ENCODE measurements at regions not wholly inside any gene's neighbourhood (a gene's known extent, or its start where the extent isn't known, plus 50 kb on each side); places are given as distances from the start of the nearest gene placed in this dataset.
A peak's percentile ranks its signal among the peaks of the same experiment; 100 is the strongest.

DNA sequence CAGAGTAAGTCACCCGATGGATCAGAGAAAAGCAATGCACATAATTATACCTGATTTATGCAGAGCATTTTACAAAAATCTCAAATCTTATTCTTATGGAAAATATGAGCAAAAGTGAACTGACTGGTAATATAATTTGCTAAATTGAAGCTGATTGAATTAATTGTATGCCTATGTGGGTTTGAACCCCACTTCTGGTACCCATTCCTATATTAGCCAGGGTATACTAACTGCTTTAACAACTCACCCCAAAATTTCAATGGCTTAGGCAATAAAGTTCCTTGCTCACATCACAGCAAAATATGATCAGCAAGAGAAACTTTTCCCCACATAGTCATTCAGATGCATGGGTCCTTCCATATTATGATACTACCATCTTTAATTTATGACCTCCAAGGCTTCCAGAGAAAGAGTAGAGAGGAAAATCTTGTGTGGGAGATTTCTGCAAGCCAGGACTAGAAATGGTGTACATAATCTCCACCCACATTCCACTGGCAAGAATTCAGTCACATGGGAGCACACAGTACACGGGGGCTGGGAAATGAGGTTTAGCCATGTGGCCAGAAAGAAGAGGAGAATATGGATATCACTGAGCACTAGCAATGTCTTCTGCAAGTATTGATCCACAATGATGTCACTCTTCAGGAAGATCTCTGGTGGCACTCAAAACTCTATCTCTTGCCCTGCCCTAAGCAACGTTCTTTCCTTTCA lies 640.7 kb downstream of the BCOR start:
- no peak for FAIRE-seq
- intact Hi-C loops (cut with micrococcal nuclease): no loop called here

More for the DNA sequence above, 640.7 kb downstream of the BCOR start:
- Histone ChIP-seq H3K4me1 (replicated peaks in 1 of 2; ENCODE audit: control insufficient read depth in 2 of 2, insufficient read depth in 2 of 2, low read length in 2 of 2) (no peaks in the 10 kb centered on the region), H3K9me1 (ENCODE audit: control insufficient read depth, insufficient read depth, low read length) (no peaks in the 10 kb centered on the region), H4K20me1 (replicated peaks; ENCODE audit: control insufficient read depth, insufficient read depth, low read length) (no peaks in the 10 kb centered on the region), H3K79me2 (ENCODE audit: control insufficient read depth, insufficient read depth, low read length) (no peaks in the 10 kb centered on the region), H3K27me3 (ENCODE audit: control insufficient read depth in 2 of 2, insufficient read depth in 2 of 2, low read length in 2 of 2) (no peaks in the 10 kb centered on the region), H3K27ac (ENCODE audit: extremely low read depth, low read depth, low read length) (no peak overlapping the region), H3K9ac (ENCODE audit: insufficient read depth in 1 of 2, low read depth in 2 of 2, low read length in 2 of 2) (no peak overlapping the region), H3K9me3 (replicated peaks; ENCODE audit: control insufficient read depth, insufficient read depth, low read depth, low read length) (no peaks in the 10 kb centered on the region; the same call in 1 of the 2 replicates), H3K4me3 (no peak overlapping the region), H2AFZ (ENCODE audit: low read depth, low read length) (no peak overlapping the region), H3K36me3 (ENCODE audit: control insufficient read depth, insufficient read depth, low read length) (no peaks in the 10 kb centered on the region), H3K4me2 (ENCODE audit: insufficient read depth, low read length) (no peak overlapping the region)
- DNase-seq (ENCODE audit: extremely low read depth in 1 of 4, low spot score in 3 of 4): no peak
- ChIA-PET CTCF (ENCODE audit: low intra/inter-chr PET ratio) (no interaction called here), POLR2A (no interaction called here)
- 13% methylated on average over 3 of the region's 3 CpGs for WGBS (ENCODE audit: insufficient coverage, low coverage, missing lambda C conversion rate)
- no peak for ATAC-seq
- BruUV-seq (replicated peaks): no TSS peak
- in situ Hi-C loops (cut with MboI): no loop called here
- TF ChIP-seq COPS2 (conservative IDR thresholded peaks at IDR 0.05) (no peak), ZNF707 (CRISPR knock-in tag; conservative IDR thresholded peaks at IDR 0.05) (peak; percentile 77), ATF6 (CRISPR knock-in tag; IDR thresholded peaks at IDR 0.05) (no peak), PPARD (CRISPR knock-in tag; IDR thresholded peaks at IDR 0.05) (no peak)
